ENCODE measurements at regions not wholly inside any gene's neighbourhood (a gene's known extent, or its start where the extent isn't known, plus 50 kb on each side); places are given as distances from the start of the nearest gene placed in this dataset.

DNA sequence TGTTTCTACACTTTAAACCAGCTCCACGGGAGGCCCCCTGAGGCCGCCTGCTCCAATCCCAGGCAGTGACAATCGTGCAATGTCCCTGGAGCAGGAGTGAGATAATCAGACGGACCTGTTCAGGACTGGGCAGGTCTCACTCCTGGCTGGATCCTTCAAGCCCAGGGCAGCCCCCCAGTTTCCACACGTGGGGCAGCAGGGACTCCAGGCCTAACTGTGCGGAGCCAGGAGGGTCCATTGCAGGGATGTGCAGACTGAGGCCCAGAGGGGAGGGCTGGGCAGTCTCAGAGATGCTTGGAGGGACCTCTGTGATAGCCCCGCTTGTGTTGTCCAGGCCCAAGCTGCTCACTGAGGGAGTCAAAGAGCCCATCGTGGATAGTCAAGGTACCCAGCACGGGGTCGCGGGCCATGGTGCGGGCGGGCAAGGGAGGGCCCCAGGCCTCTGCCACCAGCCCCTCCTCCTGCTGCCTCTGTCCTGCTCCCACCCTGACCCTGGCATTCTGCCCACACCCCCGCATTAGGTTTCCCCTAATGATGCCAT lies 110.5 kb upstream of the KCTD7 start:
- no peak for TF ChIP-seq POLR2A (IDR thresholded peaks at IDR 0.05; ENCODE audit: low read depth, low read length)
- no peak for TF ChIP-seq POLR2AphosphoS5 (IDR thresholded peaks at IDR 0.05; ENCODE audit: low read depth, low read length)
- TF ChIP-seq PAX5 (IDR thresholded peaks at IDR 0.05; ENCODE audit: insufficient read depth, low read length, severe bottlenecking): no peak

All from GM12891 (cell line).